Uterus (tissue), 2 donors: ENCODE measurements at regions not wholly inside any gene's neighbourhood (a gene's known extent, or its start where the extent isn't known, plus 50 kb on each side); places are given as distances from the start of the nearest gene placed in this dataset.

Source experiments
- CTCF ChIP-seq, 4 experiments: fragments of 200-600 bp in 2 of 4; fragments of 450-650 bp in 2 of 4; sonication (generic) in 2 of 4; IDR thresholded peaks; one replicate each; pipeline ENCODE4 v1.5.1; 2016 to 2019; ENCODE audit warnings: antibody characterized with exemption in 4 of 4, mild to moderate bottlenecking in 2 of 4, moderate library complexity in 1 of 4
- POLR2A ChIP-seq, 2 donors: fragments of 450-650 bp; IDR thresholded peaks; one replicate each; pipeline ENCODE4 v1.6.1; 2016; ENCODE audit warnings: antibody characterized with exemption in 2 of 2, mild to moderate bottlenecking in 1 of 2, moderate library complexity in 1 of 2

- no peak for TF ChIP-seq CTCF (IDR thresholded peaks at IDR 0.05)
- TF ChIP-seq POLR2A (IDR thresholded peaks at IDR 0.05): no peak
Observed at GRCh38 chr7:156475666-156476065, 164.9 kb upstream of the RNF32 start.
